ENCODE measurements at regions not wholly inside any gene's neighbourhood (a gene's known extent, or its start where the extent isn't known, plus 50 kb on each side); places are given as distances from the start of the nearest gene placed in this dataset.

GRCh38 chrX:149222040-149222439 is 283.1 kb downstream of the IDS start:
- intact Hi-C loops (cut with DNase I), result no loop called here
- H3K4me1 ChIP-seq (replicated peaks in 1 of 2), result no peaks in the 10 kb centered on the region
- H3K27ac ChIP-seq, result no peak overlapping the region
- TF ChIP-seq CTCF (IDR thresholded peaks at IDR 0.05), result no peak
- TF ChIP-seq POLR2A (IDR thresholded peaks at IDR 0.05), result no peak
- WGBS, 4 donors, result 48 to 92% (median 51%) methylated on average over 1 of the region's 1 CpG; no CpG with 5 or more reads in 1 of the 4 donors
- H3K9me3 ChIP-seq (replicated peaks in 1 of 3), result no peaks in the 10 kb centered on the region
- no peaks in the 10 kb centered on the region for H3K27me3 ChIP-seq
- no peak overlapping the region for H3K4me3 ChIP-seq
- DNase-seq, result no peak
- no peaks in the 10 kb centered on the region for H3K36me3 ChIP-seq (replicated peaks in 1 of 2)

- no peaks in the 10 kb centered on the region for H3K36me3 ChIP-seq (replicated peaks in 1 of 2)
- H3K27ac ChIP-seq, result no peak overlapping the region
- H3K4me1 ChIP-seq (replicated peaks in 1 of 2), result no peaks in the 10 kb centered on the region
- no peaks in the 10 kb centered on the region for H3K9me3 ChIP-seq (replicated peaks in 1 of 3)
- no peak for DNase-seq
- no peak for TF ChIP-seq POLR2A (IDR thresholded peaks at IDR 0.05)
- no peak for TF ChIP-seq CTCF (IDR thresholded peaks at IDR 0.05)
- WGBS, 4 donors, result 25 to 41% (median 27%) methylated on average over 6 of the region's 6 CpGs
- H3K4me3 ChIP-seq, result no peak overlapping the region
- H3K27me3 ChIP-seq, result no peaks in the 10 kb centered on the region
- intact Hi-C loops (cut with DNase I), result no loop called here
These were observed 283.9 kb downstream of the IDS start for GRCh38 chrX:149221230-149221629.

DNA sequence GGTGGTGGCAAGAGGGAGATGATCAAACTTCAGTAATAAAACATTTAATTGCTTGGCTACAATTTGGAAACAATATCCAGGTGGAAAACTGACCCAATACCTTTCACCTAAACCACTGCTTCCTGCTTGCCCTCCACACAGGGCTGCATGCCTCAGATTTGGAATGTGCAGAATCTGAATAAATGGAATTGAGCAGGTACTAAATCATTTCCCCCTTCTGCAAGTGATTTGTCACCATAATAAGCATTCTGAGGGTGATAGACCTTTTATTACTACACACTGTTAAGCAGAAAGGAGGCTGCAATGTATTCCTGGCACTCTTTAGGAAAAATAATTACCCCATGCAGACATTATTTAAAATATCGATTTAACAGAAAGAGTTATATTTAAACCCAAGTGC is 291.8 kb downstream of the IDS start:
- H3K4me1 ChIP-seq (replicated peaks in 1 of 2), result no peaks in the 10 kb centered on the region
- WGBS, 4 donors, result 45 to 73% (median 59%) methylated on average over 1 of the region's 1 CpG
- intact Hi-C loops (cut with DNase I), result no loop called here

GRCh38 chrX:149208307-149208706 is 296.8 kb downstream of the IDS start:
- H3K27me3 ChIP-seq, result no peaks in the 10 kb centered on the region
- H3K27ac ChIP-seq, result no peak overlapping the region
- no peak for DNase-seq
- no peaks in the 10 kb centered on the region for H3K9me3 ChIP-seq (replicated peaks in 1 of 3)
- TF ChIP-seq POLR2A (IDR thresholded peaks at IDR 0.05) (no peak), CTCF (IDR thresholded peaks at IDR 0.05) (no peak)
- no peaks in the 10 kb centered on the region for H3K4me1 ChIP-seq (replicated peaks in 1 of 2)
- no peak overlapping the region for H3K4me3 ChIP-seq
- 19 to 48% (median 33%) methylated on average over 3 of the region's 3 CpGs for WGBS, 4 donors
- H3K36me3 ChIP-seq (replicated peaks in 1 of 2), result no peaks in the 10 kb centered on the region
- intact Hi-C loops (cut with DNase I), result no loop called here

More for the DNA sequence above, 291.8 kb downstream of the IDS start:
- Histone ChIP-seq H3K36me3 (replicated peaks in 1 of 2) (no peaks in the 10 kb centered on the region), H3K27ac (no peak overlapping the region), H3K27me3 (no peaks in the 10 kb centered on the region), H3K9me3 (replicated peaks in 1 of 3) (no peaks in the 10 kb centered on the region), H3K4me3 (no peak overlapping the region)
- no peak for DNase-seq
- TF ChIP-seq POLR2A (IDR thresholded peaks at IDR 0.05), result no peak
- TF ChIP-seq CTCF (IDR thresholded peaks at IDR 0.05), result no peak
